ENCODE measurements at regions not wholly inside any gene's neighbourhood (a gene's known extent, or its start where the extent isn't known, plus 50 kb on each side); places are given as distances from the start of the nearest gene placed in this dataset.
A peak's percentile ranks its signal among the peaks of the same experiment; 100 is the strongest.

GRCh38 chr11:11789735-11790369, 51.9 kb upstream of the USP47 start:
- peak in 3 of 6 experiments; percentile 28 to 48 (median 31) for TF ChIP-seq CTCF (IDR thresholded peaks at IDR 0.05)
- TF ChIP-seq POLR2A (IDR thresholded peaks at IDR 0.05): no peak
